Tongue (tissue), 1 donor: ENCODE measurements at regions not wholly inside any gene's neighbourhood (a gene's known extent, or its start where the extent isn't known, plus 50 kb on each side); places are given as distances from the start of the nearest gene placed in this dataset.
A peak's percentile ranks its signal among the peaks of the same experiment; 100 is the strongest.

Experiments used
- DNase-seq: peaks from one replicate; pipeline ENCODE4 v3.0.0-alpha.2; 2015

GRCh38 chr11:45036733-45037132 is 86.0 kb upstream of the TP53I11 start:
- no peak for DNase-seq

- DNase-seq = no peak
Measured at GRCh38 chr11:45037434-45038005, 86.8 kb upstream of the TP53I11 start.

GRCh38 chr11:45038923-45039322 is 88.2 kb upstream of the TP53I11 start:
- DNase-seq = no peak

GRCh38 chr11:45041596-45041995 is 90.9 kb upstream of the TP53I11 start:
- DNase-seq = no peak

- no peak for DNase-seq
Measured at GRCh38 chr11:45042560-45042959, 91.9 kb upstream of the TP53I11 start.

- DNase-seq = no peak
Measured at GRCh38 chr11:45043755-45044475, 93.2 kb upstream of the TP53I11 start.

- DNase-seq = peak; percentile 41
Measured at GRCh38 chr11:45045683-45046471, 95.2 kb upstream of the TP53I11 start.

GRCh38 chr11:45048313-45048841 is 97.7 kb upstream of the TP53I11 start:
- DNase-seq = no peak

GRCh38 chr11:45048870-45049691 is 97.4 kb upstream of the PRDM11 start:
- DNase-seq = peak; percentile 42

GRCh38 chr11:45050111-45050510 is 96.3 kb upstream of the PRDM11 start:
- no peak for DNase-seq

- no peak for DNase-seq
Measured at GRCh38 chr11:45051621-45052020, 94.8 kb upstream of the PRDM11 start.

- no peak for DNase-seq
Measured at GRCh38 chr11:45052361-45052760, 94.1 kb upstream of the PRDM11 start.

GRCh38 chr11:45053736-45054446 is 92.5 kb upstream of the PRDM11 start:
- DNase-seq = no peak

- DNase-seq = no peak
Measured at GRCh38 chr11:45054956-45055355, 91.5 kb upstream of the PRDM11 start.

GRCh38 chr11:45056529-45056928 is 89.9 kb upstream of the PRDM11 start:
- no peak for DNase-seq

GRCh38 chr11:45057938-45058646 is 88.3 kb upstream of the PRDM11 start:
- no peak for DNase-seq

GRCh38 chr11:45058647-45058950 is 87.8 kb upstream of the PRDM11 start:
- DNase-seq = no peak

- DNase-seq = no peak
Measured at GRCh38 chr11:45060707-45061106, 85.7 kb upstream of the PRDM11 start.

GRCh38 chr11:45061641-45062040 is 84.8 kb upstream of the PRDM11 start:
- DNase-seq = no peak

GRCh38 chr11:45062115-45062514 is 84.3 kb upstream of the PRDM11 start:
- no peak for DNase-seq

GRCh38 chr11:45062974-45063635 is 83.3 kb upstream of the PRDM11 start:
- no peak for DNase-seq
